ENCODE measurements at regions not wholly inside any gene's neighbourhood (a gene's known extent, or its start where the extent isn't known, plus 50 kb on each side); places are given as distances from the start of the nearest gene placed in this dataset.

DNA sequence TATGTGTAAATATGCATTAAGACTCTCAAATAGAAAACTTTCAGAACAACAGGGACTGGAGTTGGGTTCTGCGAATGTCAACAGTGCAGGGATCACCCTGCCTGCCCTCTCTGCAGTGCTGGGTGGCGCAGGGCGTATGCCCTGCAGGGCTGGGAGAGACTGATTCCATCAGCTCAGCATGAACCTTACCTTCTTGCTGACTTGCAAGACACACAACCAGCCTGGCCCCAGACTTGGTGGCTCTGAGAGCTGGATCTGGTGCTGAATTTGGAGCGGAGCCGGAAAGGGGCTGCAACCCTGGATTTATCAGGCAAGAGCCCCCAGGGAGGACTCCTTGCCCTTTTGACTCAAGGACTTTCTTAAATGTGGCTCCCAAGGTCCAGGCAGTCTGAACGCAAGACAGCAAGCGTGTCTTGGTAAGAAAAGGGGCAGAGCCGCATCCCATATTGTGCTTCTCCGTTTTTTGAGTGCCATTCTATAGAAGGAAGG, 376.0 kb upstream of the IRX2 start:
- peaks cover 41% of the 10 kb centered on the region for H3K9me3 Mint-ChIP-seq (ENCODE audit: unreplicated experiment)
- no peak overlapping the region for H3K4me3 Mint-ChIP-seq (ENCODE audit: unreplicated experiment)
- no peak overlapping the region for H3K27ac Mint-ChIP-seq (ENCODE audit: unreplicated experiment)
- peak; percentile 77 for DNase-seq (ENCODE audit: extremely low spot score, unreplicated experiment)
- TF ChIP-seq, protein P1, sequence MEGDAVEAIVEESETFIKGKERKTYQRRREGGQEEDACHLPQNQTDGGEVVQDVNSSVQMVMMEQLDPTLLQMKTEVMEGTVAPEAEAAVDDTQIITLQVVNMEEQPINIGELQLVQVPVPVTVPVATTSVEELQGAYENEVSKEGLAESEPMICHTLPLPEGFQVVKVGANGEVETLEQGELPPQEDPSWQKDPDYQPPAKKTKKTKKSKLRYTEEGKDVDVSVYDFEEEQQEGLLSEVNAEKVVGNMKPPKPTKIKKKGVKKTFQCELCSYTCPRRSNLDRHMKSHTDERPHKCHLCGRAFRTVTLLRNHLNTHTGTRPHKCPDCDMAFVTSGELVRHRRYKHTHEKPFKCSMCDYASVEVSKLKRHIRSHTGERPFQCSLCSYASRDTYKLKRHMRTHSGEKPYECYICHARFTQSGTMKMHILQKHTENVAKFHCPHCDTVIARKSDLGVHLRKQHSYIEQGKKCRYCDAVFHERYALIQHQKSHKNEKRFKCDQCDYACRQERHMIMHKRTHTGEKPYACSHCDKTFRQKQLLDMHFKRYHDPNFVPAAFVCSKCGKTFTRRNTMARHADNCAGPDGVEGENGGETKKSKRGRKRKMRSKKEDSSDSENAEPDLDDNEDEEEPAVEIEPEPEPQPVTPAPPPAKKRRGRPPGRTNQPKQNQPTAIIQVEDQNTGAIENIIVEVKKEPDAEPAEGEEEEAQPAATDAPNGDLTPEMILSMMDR (IDR thresholded peaks at IDR 0.05): no peak
- no peaks in the 10 kb centered on the region for H3K36me3 Mint-ChIP-seq (ENCODE audit: unreplicated experiment)
- no peaks in the 10 kb centered on the region for H3K4me1 Mint-ChIP-seq (ENCODE audit: unreplicated experiment)
- no peaks in the 10 kb centered on the region for H3K27me3 Mint-ChIP-seq (ENCODE audit: unreplicated experiment)

DNA sequence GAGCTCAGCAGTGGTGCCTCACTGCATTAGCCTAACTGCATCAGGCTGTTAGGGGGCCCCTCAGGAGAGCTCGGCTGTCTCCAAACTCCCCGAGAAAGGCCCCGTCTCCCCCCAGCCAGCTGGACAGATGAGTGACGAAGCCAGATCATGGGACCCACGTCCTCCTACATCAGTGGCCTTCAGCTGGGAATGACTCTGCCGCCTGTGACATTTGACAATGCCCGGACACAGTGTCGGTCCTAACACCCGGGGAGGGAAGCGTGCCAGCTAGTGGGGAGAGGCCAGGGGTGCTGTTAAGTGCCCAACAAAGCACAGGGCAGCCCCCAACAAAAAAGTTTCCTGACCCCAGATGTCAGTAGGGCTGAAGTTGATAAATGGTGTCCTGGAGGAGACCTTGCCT, 375.2 kb upstream of the IRX2 start:
- Mint-ChIP-seq H3K4me1 (ENCODE audit: unreplicated experiment) (no peaks in the 10 kb centered on the region), H3K9me3 (ENCODE audit: unreplicated experiment) (peaks cover 41% of the 10 kb centered on the region)
- DNase-seq (ENCODE audit: extremely low spot score, unreplicated experiment): peak; percentile 51

DNA sequence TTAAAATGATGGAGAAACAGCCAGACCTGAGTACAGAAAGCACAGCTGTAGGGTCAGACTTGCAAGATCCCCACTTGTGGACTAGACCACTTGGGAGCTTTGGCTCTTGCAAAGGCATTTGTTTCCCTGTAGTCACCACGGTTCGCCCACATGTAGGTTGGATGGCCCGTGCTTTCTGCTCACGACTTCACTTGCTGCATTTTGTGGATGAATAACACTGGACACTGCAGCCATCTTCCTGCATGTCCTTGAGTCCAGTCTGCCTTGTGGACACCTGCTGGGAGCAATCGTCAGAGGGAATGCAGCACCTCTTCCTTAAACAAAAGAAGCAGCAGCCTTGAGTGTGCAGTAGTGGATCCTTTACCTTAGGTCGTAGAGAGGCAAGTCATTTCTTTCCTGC, 372.9 kb upstream of the IRX2 start:
- Mint-ChIP-seq H3K36me3 (ENCODE audit: unreplicated experiment) (no peaks in the 10 kb centered on the region), H3K27me3 (ENCODE audit: unreplicated experiment) (no peaks in the 10 kb centered on the region), H3K4me1 (ENCODE audit: unreplicated experiment) (no peaks in the 10 kb centered on the region), H3K9me3 (ENCODE audit: unreplicated experiment) (peaks cover 31% of the 10 kb centered on the region), H3K4me3 (ENCODE audit: unreplicated experiment) (no peak overlapping the region), H3K27ac (ENCODE audit: unreplicated experiment) (no peak overlapping the region)
- DNase-seq (ENCODE audit: extremely low spot score, unreplicated experiment): peak; percentile 71
- TF ChIP-seq, protein P1 (IDR thresholded peaks at IDR 0.05): no peak

More for the DNA sequence above, 375.2 kb upstream of the IRX2 start:
- Mint-ChIP-seq H3K27me3 (ENCODE audit: unreplicated experiment) (no peaks in the 10 kb centered on the region), H3K27ac (ENCODE audit: unreplicated experiment) (no peak overlapping the region), H3K36me3 (ENCODE audit: unreplicated experiment) (no peaks in the 10 kb centered on the region), H3K4me3 (ENCODE audit: unreplicated experiment) (no peak overlapping the region)
- TF ChIP-seq, protein P1 (IDR thresholded peaks at IDR 0.05): no peak

DNA sequence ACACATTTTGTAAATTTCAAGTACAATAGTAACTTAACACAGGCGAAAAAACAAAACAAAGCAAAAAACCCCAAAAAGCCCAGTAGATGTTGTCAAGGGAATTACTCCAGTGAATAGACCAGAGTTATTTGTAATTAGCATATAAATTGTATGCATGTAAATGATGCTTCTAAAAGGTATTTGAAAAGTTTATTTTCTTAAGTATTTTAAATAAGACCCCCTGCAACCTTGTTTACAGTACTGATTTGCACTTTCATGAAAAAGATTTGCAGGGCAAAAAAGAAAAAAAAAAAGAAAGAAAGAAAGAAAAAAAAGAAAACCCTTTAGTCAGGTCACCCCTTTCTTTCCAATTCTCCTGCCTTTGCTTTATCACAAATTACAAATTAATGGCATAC, 372.3 kb upstream of the IRX2 start:
- DNase-seq (ENCODE audit: extremely low spot score, unreplicated experiment): no peak
- Mint-ChIP-seq H3K4me1 (ENCODE audit: unreplicated experiment) (no peaks in the 10 kb centered on the region), H3K36me3 (ENCODE audit: unreplicated experiment) (no peaks in the 10 kb centered on the region), H3K27me3 (ENCODE audit: unreplicated experiment) (no peaks in the 10 kb centered on the region), H3K9me3 (ENCODE audit: unreplicated experiment) (peaks cover 31% of the 10 kb centered on the region), H3K4me3 (ENCODE audit: unreplicated experiment) (no peak overlapping the region), H3K27ac (ENCODE audit: unreplicated experiment) (no peak overlapping the region)
- TF ChIP-seq, protein P1 (IDR thresholded peaks at IDR 0.05): no peak

DNA sequence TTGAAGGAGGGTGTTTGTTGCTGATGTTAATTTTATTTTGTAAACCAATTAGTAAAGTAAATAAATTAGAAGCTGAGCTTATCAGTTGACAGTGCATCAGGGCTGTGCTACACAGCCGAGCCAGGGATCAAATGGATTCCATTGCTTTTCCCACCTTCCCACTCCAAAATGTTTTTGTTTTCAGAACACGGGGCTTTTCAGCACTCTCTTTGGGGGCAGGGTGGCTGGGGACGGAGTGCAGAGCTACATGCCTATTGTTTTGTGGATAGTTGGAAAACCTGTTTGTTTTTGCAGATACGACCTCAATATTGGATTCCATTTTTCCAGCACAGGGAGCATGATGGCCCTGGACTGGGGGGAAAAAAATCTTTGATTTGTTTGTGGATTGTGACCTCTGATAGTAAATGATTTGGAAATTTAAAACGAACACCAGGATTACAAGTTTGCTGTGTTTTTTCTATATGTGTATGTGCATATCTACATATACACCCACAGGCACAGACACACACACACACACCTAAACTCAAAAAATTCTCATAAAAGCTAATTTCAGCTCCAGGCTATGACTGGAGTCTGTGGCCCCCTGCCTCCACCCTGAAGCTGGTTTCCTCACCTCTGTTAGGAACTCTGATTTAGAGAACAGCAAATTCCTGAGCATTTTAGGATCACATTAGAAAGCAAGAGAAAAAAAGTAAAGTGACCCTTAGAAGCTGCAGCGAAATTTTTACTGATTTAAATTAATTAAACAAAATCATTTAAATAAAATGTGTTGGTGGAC, 371.7 kb upstream of the IRX2 start:
- Mint-ChIP-seq H3K4me3 (ENCODE audit: unreplicated experiment) (no peak overlapping the region), H3K27me3 (ENCODE audit: unreplicated experiment) (no peaks in the 10 kb centered on the region), H3K36me3 (ENCODE audit: unreplicated experiment) (no peaks in the 10 kb centered on the region), H3K4me1 (ENCODE audit: unreplicated experiment) (no peaks in the 10 kb centered on the region), H3K9me3 (ENCODE audit: unreplicated experiment) (peaks cover 25% of the 10 kb centered on the region), H3K27ac (ENCODE audit: unreplicated experiment) (no peak overlapping the region)
- TF ChIP-seq, protein P1 (IDR thresholded peaks at IDR 0.05): no peak
- DNase-seq (ENCODE audit: extremely low spot score, unreplicated experiment): no peak
